ENCODE measurements at regions not wholly inside any gene's neighbourhood (a gene's known extent, or its start where the extent isn't known, plus 50 kb on each side); places are given as distances from the start of the nearest gene placed in this dataset.

- no peak for DNase-seq
Observed at GRCh38 chr2:147495734-147496133, 349.1 kb upstream of the ACVR2A start.

- no peak for DNase-seq
Observed at GRCh38 chr2:147492471-147492870, 352.4 kb upstream of the ACVR2A start.

DNA sequence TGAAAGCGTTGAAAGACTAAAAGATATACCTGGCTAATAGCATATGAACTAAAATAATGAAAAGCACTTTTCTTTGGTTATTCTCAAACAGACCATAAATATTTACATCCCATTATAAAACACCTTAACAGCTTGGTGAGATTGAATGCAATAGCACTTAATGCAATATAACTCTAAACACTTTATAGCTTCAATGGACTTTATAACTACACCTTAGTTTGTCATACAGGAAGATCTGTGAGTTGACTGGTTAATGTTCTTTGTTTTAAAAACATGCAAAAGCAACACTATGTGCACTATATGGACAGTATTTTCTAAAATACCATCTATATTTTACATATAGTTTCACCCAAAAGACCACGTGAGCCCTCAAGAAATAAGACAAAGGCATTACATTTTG lies 353.3 kb upstream of the ACVR2A start:
- DNase-seq, result no peak

DNA sequence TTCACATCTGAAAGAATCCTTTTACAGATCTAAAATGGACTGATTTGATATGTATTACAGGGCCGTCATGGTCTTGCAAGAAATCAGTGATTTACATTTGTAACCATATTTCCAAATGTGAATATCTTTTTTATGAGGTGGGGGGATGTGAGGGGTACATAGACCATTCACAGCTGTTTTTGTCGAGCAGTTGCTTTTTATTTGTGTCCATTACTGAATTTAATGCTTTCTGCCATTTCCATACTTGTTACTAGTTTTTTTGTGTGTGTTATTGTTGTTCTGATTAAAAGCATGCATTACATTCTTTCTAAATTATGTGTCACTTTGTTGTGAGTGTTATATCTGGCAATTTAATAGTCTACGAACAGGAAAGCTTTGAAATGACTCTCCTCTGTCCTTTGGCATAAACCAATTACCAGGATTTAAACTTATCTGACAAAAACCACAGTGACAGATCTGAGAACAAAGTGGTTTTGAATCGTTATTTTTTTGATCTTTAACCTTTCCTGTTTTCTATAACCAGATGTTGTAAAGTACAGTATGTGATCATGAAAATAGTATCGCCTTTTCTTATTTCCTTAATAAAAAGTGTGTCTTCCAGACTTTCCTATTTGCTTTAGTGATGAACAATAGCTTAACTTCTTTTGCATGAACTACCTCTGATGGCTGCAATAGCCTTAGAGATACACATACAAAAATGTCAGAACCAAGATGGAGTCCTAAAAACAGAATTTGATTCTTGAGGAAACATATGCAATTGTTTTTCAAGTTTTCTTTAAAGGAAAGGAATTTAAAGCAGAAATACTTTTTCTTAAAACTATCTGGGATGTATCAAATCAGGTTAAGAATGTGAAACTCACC lies 354.2 kb upstream of the ACVR2A start:
- DNase-seq, result no peak

DNA sequence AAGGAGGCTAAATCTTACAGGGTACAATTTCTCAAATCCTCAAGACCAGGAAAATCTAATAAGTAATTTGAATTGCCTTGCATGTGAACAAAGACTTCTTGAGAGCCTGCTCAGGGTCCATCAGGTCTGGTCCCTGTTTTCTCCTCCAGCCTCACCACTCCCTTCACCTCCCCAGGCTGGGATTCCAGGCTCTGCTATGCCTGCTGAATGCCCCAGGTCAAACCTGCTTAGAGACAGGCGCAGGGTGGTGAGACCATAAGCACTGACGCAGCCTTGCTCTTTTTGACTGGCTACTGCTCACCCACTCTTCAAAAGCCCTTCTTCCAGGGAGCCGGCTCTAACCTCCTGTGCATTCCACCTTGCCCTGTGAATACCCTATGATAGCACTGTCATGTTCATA lies 356.4 kb upstream of the ACVR2A start:
- no peak for DNase-seq

- no peak for DNase-seq
Observed at GRCh38 chr2:147487978-147488289, 356.9 kb upstream of the ACVR2A start.

DNA sequence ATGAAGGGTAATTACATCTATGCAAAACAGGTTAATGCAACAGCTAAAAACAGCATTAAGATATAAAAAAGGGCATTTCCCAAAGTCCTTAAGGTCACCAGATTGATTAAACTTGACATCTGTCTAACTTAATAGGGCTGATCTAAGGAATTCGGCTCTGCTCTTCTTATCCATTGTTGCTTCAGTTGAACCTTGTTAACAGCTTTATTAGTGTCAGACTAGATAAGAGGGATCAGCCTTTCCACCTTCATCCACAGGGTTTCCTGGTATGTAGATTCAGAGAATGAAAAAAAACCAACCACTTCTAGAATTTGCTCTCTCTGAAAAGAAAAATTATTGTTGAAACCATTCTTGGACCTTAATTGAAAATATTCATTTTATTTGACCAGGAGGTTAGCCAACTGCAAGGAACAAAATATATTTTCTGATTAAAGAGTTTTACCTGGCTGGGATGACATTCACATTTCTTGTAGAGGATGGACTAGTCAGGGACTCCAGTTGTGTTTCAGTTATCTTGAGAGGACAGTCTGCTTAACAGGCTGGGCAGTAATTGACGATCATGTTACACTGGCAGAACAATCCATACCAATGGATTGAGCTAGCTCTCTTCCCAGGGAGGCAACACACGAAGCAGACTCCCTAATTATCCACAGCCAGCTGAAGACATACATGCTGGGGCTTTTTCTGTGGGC lies 357.4 kb upstream of the ACVR2A start:
- no peak for DNase-seq

DNA sequence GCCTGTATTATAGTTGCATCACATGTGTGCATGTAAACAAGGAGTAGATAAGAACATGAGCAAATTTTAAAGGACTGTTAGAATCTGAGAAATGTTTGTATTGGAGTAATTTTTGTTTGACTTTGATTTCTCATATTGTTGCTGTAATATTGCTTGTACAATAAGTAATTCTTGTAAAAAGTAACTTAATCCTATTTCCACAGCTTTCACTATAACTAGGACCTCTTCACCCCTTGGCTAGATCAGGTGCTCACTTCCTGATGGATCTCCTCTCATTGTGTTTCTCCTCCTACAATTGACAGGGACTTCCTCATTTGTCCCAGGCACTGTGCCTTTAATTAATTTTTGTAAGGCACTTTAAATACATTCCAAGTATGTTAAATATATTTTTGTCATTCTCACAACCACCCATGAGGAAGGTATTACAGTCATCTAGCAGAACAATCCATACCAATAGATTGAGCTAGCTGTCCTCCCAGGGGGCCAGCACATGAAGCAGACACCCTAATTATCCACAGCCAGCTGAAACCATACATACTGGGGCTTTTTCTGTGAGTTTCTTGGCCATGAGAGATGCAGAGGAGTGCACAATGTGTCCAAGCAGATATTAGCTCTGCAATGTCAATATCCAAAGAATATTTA lies 359.5 kb upstream of the ACVR2A start:
- DNase-seq, result no peak

DNA sequence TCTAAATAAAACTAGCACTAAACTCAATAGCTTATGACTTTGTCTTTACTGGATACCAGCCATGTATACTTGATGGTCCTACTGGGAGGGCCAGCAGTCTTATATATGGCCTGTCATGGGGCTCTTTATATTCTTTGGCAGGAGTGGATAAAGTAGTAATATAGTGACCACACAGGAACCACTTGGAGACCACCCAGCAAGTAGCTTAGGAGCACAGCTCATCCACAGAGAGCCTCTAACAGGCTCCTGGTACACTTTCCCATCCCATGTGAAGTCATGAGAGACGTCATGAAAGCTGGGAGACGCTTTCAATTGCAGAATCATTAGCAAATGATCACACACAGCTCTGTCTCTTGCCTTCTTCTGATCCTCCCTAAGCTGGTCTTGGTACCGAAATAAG lies 360.9 kb upstream of the ACVR2A start:
- no peak for DNase-seq

DNA sequence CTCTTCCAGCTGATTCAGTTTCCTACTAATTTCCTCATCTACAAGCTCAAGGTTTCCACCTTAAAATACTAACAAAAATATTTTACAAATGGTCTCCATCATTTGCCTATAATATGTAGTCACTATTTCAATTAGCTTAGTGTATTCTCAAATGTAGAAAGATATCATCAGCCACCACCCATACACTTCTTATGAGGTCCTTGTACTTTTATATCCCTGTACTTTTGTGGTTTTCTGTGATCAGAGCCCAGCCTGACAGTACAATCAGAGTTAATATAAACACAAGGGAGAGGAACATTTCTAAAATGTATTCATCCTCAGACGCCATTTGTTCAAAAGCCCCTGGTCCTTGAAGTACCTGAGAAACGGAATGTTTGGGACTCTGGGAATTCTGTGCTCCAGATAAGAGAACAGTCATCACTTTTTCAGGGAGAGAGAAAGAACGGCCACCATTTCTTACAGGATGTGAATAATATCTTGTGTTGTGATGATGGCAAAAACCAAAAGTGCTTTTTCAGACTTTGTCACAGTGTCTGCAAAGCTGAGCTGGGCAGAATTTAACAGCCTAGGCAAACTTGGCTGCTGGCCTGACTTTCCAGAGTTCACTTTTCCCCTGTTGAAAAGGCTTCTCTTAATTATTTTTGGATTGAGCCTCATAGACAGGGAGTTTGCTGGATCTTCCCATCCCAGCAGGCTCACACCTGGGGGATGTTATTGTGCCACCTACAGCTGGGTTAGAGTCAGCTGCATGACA lies 361.7 kb upstream of the ACVR2A start:
- DNase-seq, result no peak

GRCh38 chr2:147482111-147482895 lies 362.5 kb upstream of the ACVR2A start:
- no peak for DNase-seq

DNA sequence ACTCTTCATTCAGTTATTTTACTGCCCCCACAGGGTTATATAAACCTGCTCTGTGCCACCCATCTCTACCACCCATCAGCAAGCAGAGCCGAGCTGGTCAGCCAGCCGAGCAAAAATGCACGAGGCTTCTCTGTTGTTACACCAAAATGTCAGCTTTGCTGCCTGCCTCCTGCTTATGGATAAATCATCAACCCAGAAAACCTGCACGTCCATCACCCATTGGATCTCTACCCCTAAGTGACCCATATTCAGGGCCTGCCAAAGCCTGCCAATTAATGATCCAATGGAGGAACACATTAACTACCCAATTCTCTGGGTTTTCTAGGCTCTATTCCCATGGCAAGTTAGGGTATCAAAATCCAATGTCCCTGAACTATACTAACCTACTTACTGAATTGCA lies 365.5 kb upstream of the ACVR2A start:
- DNase-seq, result no peak

GRCh38 chr2:147473075-147473474 lies 371.8 kb upstream of the ACVR2A start:
- DNase-seq, result no peak

- no peak for DNase-seq
Observed at GRCh38 chr2:147471126-147471525, 373.7 kb upstream of the ACVR2A start.

DNA sequence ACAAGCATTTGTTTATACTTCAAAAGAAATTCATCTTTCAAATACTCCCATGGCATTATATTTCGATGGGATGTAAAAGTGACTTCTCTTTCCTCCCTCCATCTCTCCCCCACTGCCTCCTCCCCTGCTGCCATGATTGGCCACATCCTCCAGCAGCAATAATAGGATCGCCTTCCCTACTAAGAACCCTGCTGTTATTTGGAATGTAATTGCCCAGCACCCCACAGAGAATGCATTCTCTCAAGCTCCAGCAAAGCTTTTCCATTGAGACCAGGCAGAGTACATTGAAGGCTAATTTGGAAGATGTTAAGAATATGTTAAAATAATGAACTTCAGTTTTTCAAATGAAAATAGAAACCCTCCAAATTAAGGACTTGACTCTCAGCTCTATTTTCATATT lies 375.4 kb upstream of the ACVR2A start:
- DNase-seq, result no peak

DNA sequence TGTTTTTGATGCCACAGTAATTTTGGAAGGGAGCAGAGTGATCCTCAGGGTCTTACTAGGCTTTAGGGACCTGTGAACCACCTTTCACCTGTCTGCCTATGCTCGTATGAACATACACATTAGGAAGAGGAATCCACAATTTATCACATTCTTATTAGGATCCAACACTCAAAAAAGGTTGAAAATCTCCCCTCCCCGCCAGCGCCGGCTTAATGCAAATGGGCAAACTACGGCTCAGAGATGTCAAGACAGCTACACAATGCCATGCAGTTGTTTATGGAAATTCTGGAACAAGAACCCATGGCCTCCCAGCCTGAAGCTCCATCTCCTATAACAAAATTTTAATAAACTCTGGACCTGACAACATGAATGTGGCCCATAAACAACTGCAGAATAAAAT lies 375.9 kb upstream of the ACVR2A start:
- DNase-seq, result no peak

DNA sequence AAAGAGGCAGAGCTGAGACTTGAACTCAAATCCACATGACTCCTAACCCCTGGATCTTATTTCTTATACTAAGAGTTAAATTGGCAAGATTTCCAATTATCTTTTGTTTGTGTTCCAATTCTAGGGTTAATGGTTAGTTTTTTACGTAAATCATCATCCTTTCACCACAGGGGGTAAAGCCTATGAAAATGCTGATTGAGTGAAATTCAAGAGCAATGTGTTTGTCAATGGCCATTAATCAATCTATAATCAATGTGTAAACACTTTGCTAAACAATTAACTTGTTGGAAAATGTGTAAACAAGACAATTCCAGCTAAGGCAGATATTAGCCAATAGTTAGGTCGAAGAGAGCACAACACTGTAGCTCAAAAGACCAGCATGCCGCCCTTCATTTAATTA lies 376.5 kb upstream of the ACVR2A start:
- no peak for DNase-seq

GRCh38 chr2:147467441-147467840 lies 377.4 kb upstream of the ACVR2A start:
- no peak for DNase-seq

- no peak for DNase-seq
Observed at GRCh38 chr2:147464737-147465357, 380.0 kb upstream of the ACVR2A start.

- no peak for DNase-seq
Observed at GRCh38 chr2:147463881-147464520, 380.8 kb upstream of the ACVR2A start.

GRCh38 chr2:147460155-147460554 lies 384.7 kb upstream of the ACVR2A start:
- DNase-seq, result no peak

DNA sequence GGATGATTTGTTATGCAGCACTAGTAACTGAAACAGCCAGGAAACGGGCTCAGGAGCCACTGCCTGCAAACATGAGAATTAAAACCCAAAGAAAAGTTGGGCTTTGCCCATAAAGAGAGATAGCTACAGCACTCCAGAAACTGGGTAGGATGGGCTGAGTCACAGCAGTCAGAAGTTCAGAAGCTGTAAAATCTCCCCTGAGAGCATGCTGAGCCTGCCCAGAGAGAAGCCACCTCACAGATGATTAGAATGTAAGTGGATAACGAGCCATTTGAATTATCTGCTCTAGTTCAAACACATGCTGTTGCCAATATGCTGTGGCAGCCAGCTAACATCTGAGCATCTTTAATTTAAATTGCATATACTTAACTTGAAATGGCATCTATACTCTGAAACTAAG lies 388.1 kb upstream of the ACVR2A start:
- peak; percentile 65 for DNase-seq
